ENCODE measurements at regions not wholly inside any gene's neighbourhood (a gene's known extent, or its start where the extent isn't known, plus 50 kb on each side); places are given as distances from the start of the nearest gene placed in this dataset.

DNA sequence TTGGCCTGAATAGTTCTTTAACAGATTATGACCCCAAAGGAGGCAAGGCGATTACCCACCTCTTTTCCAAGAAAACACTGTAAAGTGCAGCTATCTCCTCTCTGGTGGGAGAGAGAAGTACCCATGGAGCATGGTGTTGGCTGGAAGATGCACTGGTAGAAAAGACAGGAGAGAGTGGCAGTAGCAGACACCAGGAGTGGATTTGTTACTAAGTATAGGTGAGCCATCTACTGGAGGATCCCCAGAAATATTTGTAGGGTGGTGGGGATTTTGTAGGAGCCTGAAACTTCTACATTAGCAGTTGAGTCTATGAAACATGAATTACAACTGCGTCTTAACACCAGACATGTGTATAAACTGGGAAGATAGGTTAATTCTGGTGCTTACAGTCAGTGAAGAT is 148.0 kb downstream of the SLC38A4 start:
- TF ChIP-seq, protein P1, sequence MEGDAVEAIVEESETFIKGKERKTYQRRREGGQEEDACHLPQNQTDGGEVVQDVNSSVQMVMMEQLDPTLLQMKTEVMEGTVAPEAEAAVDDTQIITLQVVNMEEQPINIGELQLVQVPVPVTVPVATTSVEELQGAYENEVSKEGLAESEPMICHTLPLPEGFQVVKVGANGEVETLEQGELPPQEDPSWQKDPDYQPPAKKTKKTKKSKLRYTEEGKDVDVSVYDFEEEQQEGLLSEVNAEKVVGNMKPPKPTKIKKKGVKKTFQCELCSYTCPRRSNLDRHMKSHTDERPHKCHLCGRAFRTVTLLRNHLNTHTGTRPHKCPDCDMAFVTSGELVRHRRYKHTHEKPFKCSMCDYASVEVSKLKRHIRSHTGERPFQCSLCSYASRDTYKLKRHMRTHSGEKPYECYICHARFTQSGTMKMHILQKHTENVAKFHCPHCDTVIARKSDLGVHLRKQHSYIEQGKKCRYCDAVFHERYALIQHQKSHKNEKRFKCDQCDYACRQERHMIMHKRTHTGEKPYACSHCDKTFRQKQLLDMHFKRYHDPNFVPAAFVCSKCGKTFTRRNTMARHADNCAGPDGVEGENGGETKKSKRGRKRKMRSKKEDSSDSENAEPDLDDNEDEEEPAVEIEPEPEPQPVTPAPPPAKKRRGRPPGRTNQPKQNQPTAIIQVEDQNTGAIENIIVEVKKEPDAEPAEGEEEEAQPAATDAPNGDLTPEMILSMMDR (IDR thresholded peaks at IDR 0.05 in 2 of 3, conservative IDR thresholded peaks at IDR 0.05 in 1 of 3; ENCODE audit: borderline replicate concordance in 1 of 3, insufficient read depth in 1 of 3, low read depth in 2 of 3, low read length in 2 of 3) = peak; percentile 32 to 51 (median 51); a peak in 5 of 6 replicates
- TF ChIP-seq, protein P2, sequence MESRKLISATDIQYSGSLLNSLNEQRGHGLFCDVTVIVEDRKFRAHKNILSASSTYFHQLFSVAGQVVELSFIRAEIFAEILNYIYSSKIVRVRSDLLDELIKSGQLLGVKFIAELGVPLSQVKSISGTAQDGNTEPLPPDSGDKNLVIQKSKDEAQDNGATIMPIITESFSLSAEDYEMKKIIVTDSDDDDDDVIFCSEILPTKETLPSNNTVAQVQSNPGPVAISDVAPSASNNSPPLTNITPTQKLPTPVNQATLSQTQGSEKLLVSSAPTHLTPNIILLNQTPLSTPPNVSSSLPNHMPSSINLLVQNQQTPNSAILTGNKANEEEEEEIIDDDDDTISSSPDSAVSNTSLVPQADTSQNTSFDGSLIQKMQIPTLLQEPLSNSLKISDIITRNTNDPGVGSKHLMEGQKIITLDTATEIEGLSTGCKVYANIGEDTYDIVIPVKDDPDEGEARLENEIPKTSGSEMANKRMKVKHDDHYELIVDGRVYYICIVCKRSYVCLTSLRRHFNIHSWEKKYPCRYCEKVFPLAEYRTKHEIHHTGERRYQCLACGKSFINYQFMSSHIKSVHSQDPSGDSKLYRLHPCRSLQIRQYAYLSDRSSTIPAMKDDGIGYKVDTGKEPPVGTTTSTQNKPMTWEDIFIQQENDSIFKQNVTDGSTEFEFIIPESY (IDR thresholded peaks at IDR 0.05; ENCODE audit: extremely low read depth, insufficient replicate concordance, low read length) = no peak
- TF ChIP-seq POLR2AphosphoS5 (IDR thresholded peaks at IDR 0.05; ENCODE audit: low read depth, low read length) (no peak), EZH2 (IDR thresholded peaks at IDR 0.05) (no peak), POLR2A (IDR thresholded peaks at IDR 0.05; ENCODE audit: borderline replicate concordance, extremely low read depth, insufficient read depth, insufficient read length) (no peak), TCF7L2 (IDR thresholded peaks at IDR 0.05; ENCODE audit: borderline replicate concordance, extremely low read depth, insufficient read depth, insufficient read length) (no peak), RAD21 (IDR thresholded peaks at IDR 0.05; ENCODE audit: low read depth) (peak; percentile 79), SIN3A (IDR thresholded peaks at IDR 0.05; ENCODE audit: low read depth) (0 out of 2 replicates have a peak, but pooled peaks have one; percentile 27)
- TF ChIP-seq, protein P3, sequence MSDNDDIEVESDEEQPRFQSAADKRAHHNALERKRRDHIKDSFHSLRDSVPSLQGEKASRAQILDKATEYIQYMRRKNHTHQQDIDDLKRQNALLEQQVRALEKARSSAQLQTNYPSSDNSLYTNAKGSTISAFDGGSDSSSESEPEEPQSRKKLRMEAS (IDR thresholded peaks at IDR 0.05) = no peak

All from HCT116 (cell line).